ENCODE measurements at regions not wholly inside any gene's neighbourhood (a gene's known extent, or its start where the extent isn't known, plus 50 kb on each side); places are given as distances from the start of the nearest gene placed in this dataset.

DNA sequence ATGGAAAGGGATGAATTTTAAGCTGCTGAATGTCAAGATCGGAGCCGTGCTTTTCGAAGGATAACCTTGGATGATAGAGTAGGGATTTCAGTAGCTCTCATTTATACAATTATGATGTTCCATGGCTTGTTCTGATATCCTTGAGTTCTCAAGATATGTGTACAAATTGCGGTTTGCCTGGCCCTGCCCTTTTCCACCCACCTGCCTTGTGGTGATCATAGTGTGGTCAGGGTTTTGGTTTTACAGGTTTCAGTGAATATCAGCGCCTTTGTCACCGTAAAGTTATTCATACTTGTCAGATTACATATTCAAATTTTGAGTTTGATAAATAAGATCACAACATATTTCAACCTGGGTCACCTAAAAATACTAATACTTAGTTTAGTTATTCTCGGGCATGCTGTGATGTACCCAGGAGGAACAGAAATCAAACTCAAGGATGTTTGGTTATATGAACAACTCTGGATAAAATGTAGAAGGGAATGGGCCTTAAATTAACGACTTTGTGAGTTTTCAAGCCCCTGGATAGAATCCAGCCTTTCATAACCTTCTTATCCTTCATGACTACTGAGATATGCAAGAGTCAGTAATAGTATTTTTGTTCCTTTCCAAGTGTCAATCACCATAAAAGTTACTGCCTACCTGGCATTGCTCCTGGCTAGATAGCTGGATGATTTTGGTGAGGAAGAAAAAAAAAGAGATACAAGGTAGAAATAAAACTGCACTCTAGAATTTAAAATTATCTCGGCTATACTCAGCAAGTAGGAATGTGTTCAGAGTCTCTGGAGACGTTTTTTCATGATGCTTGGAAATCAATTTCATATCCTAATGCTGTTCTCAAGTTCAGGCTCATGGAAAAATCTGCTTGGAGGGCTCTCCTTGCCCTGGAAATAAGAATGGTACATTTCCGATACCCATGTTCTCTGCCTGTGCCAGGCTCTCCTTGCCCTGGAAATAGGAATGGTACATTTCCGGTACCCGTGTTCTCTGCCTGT lies 209.2 kb upstream of the TPRG1 start:
- ChIA-PET CTCF (interaction anchor here (0.6 to 0.8 kb wide), 3 partner anchors 8 to 1347 kb away, joined by 3 read pairs; no protein-coding TSS in a partner anchor), POLR2A (no interaction called here)
- no peak for TF ChIP-seq KDM5A (IDR thresholded peaks at IDR 0.05)
- TF ChIP-seq REST (IDR thresholded peaks at IDR 0.05), result no peak
- TF ChIP-seq EP300 (IDR thresholded peaks at IDR 0.05), result no peak
- TF ChIP-seq RNF2 (IDR thresholded peaks at IDR 0.05; ENCODE audit: borderline replicate concordance, low read depth), result no peak
- no peak for TF ChIP-seq CBX2 (IDR thresholded peaks at IDR 0.05; ENCODE audit: borderline replicate concordance, low read depth)
- no peak for TF ChIP-seq SREBF2 (IDR thresholded peaks at IDR 0.05)
- TF ChIP-seq POLR2A (IDR thresholded peaks at IDR 0.05; ENCODE audit: low read length), result no peak
- TF ChIP-seq NPAS2 (CRISPR knock-in tag; IDR thresholded peaks at IDR 0.05; ENCODE audit: borderline replicate concordance), result no peak
- TF ChIP-seq MAZ (IDR thresholded peaks at IDR 0.05; ENCODE audit: borderline replicate concordance, low read depth, low read length), result no peak
- TF ChIP-seq NR3C1 (IDR thresholded peaks at IDR 0.05), result no peak
- TF ChIP-seq, protein P1, sequence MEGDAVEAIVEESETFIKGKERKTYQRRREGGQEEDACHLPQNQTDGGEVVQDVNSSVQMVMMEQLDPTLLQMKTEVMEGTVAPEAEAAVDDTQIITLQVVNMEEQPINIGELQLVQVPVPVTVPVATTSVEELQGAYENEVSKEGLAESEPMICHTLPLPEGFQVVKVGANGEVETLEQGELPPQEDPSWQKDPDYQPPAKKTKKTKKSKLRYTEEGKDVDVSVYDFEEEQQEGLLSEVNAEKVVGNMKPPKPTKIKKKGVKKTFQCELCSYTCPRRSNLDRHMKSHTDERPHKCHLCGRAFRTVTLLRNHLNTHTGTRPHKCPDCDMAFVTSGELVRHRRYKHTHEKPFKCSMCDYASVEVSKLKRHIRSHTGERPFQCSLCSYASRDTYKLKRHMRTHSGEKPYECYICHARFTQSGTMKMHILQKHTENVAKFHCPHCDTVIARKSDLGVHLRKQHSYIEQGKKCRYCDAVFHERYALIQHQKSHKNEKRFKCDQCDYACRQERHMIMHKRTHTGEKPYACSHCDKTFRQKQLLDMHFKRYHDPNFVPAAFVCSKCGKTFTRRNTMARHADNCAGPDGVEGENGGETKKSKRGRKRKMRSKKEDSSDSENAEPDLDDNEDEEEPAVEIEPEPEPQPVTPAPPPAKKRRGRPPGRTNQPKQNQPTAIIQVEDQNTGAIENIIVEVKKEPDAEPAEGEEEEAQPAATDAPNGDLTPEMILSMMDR (IDR thresholded peaks at IDR 0.05), result no peak
- TF ChIP-seq FOXS1 (CRISPR knock-in tag; IDR thresholded peaks at IDR 0.05), result no peak
- no peak for TF ChIP-seq JUN (IDR thresholded peaks at IDR 0.05)
- no peak for TF ChIP-seq TP53 (CRISPR knock-in tag; IDR thresholded peaks at IDR 0.05)
- TF ChIP-seq, protein P2, sequence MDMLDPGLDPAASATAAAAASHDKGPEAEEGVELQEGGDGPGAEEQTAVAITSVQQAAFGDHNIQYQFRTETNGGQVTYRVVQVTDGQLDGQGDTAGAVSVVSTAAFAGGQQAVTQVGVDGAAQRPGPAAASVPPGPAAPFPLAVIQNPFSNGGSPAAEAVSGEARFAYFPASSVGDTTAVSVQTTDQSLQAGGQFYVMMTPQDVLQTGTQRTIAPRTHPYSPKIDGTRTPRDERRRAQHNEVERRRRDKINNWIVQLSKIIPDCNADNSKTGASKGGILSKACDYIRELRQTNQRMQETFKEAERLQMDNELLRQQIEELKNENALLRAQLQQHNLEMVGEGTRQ (IDR thresholded peaks at IDR 0.05), result no peak
- TF ChIP-seq FOSL2 (IDR thresholded peaks at IDR 0.05), result no peak
- no peak for TF ChIP-seq FOSL2 (CRISPR knock-in tag; IDR thresholded peaks at IDR 0.05)
- TF ChIP-seq RAD21 (conservative IDR thresholded peaks at IDR 0.05 in 1 of 2, IDR thresholded peaks at IDR 0.05 in 1 of 2), result no peak
- TF ChIP-seq ZSCAN20 (CRISPR knock-in tag; IDR thresholded peaks at IDR 0.05), result no peak
- no peak for TF ChIP-seq ZC3H11A (IDR thresholded peaks at IDR 0.05)
- TF ChIP-seq RFX5 (IDR thresholded peaks at IDR 0.05), result no peak
- no peak for DNase-seq (ENCODE audit: low read depth in 1 of 2, low spot score in 1 of 2)
- Histone ChIP-seq H3K9me3 (no peaks in the 10 kb centered on the region), H3K27ac (no peak overlapping the region), H3K4me3 (no peak overlapping the region), H3K4me2 (no peak overlapping the region), H3K4me1 (no peaks in the 10 kb centered on the region)
- no peak for ATAC-seq
- no peak for FAIRE-seq
- 78% methylated on average over 13 of the region's 13 CpGs for WGBS (ENCODE audit: missing lambda C conversion rate)

Data from A549 (cell line).